H9 (cell line): ENCODE measurements at regions not wholly inside any gene's neighbourhood (a gene's known extent, or its start where the extent isn't known, plus 50 kb on each side); places are given as distances from the start of the nearest gene placed in this dataset.

Experiments
- DNase-seq: peaks from one replicate; pipeline ENCODE4 v3.0.0-alpha.2; 2017
- H2AFZ ChIP-seq: one replicate; pipeline ENCODE4 v1.6.1; 2013; ENCODE audit warnings: mild to moderate bottlenecking, low read length, control low read depth, moderate library complexity
- H2AK5ac ChIP-seq: 2 replicates; pipeline ENCODE4 v1.6.1; 2013; ENCODE audit warnings: low read length, control low read depth, mixed read lengths; ENCODE audit not compliant: insufficient read length
- H2BK120ac ChIP-seq: one replicate; pipeline ENCODE4 v1.6.1; 2013; ENCODE audit warnings: low read depth, mild to moderate bottlenecking, low read length, control low read depth, inconsistent platforms; ENCODE audit not compliant: poor library complexity, severe bottlenecking
- H2BK12ac ChIP-seq: 2 replicates; pipeline ENCODE4 v1.6.1; 2013; ENCODE audit warnings: low read length, control low read depth, mixed read lengths, low read depth; ENCODE audit not compliant: insufficient read length
- H2BK15ac ChIP-seq: 2 replicates; pipeline ENCODE4 v1.6.1; 2013; ENCODE audit warnings: low read depth, low read length, control low read depth
- H2BK20ac ChIP-seq: one replicate; pipeline ENCODE4 v1.6.1; 2013; ENCODE audit warnings: low read depth, mild to moderate bottlenecking, low read length, control low read depth, inconsistent platforms; ENCODE audit not compliant: poor library complexity, severe bottlenecking
- H2BK5ac ChIP-seq: 2 replicates; pipeline ENCODE4 v1.6.1; 2013; ENCODE audit warnings: low read length, control low read depth, mixed read lengths; ENCODE audit not compliant: insufficient read length
- H3K14ac ChIP-seq: 2 replicates; pipeline ENCODE4 v1.6.1; 2013; ENCODE audit warnings: low read length, control low read depth; ENCODE audit not compliant: insufficient read depth
- H3K18ac ChIP-seq: 2 replicates; pipeline ENCODE4 v1.6.1; 2013; ENCODE audit warnings: low read depth, mild to moderate bottlenecking, mixed read lengths, low read length, control low read depth; ENCODE audit not compliant: insufficient read length
- H3K23ac ChIP-seq: 2 replicates; pipeline ENCODE4 v1.6.1; 2013; ENCODE audit warnings: low read length, control low read depth, mixed read lengths, low read depth; ENCODE audit not compliant: insufficient read length
- H3K23me2 ChIP-seq: 2 replicates; pipeline ENCODE4 v1.6.1; 2013; ENCODE audit warnings: low read depth, mild to moderate bottlenecking, mixed read lengths, low read length, control low read depth; ENCODE audit not compliant: insufficient read length, poor library complexity, severe bottlenecking
- H3K27ac ChIP-seq: 2 replicates; pipeline ENCODE4 v1.5.1; 2013; ENCODE audit warnings: low read length, control low read depth, mixed read lengths, low read depth; ENCODE audit not compliant: insufficient read length
- H3K27me3 ChIP-seq: 2 replicates; pipeline ENCODE4 v1.6.1; 2013; ENCODE audit warnings: low read length, control low read depth, inconsistent platforms; ENCODE audit not compliant: insufficient read depth
- H3K4ac ChIP-seq: 2 replicates; pipeline ENCODE4 v1.6.1; 2013; ENCODE audit warnings: low read depth, mild to moderate bottlenecking, control low read depth, inconsistent platforms, low read length, moderate library complexity
- H3K4me1 ChIP-seq: 2 replicates; pipeline ENCODE4 v1.6.1; 2013; ENCODE audit warnings: low read length, control low read depth, inconsistent platforms; ENCODE audit not compliant: insufficient read depth
- H3K4me2 ChIP-seq: 2 replicates; pipeline ENCODE4 v1.6.1; 2013; ENCODE audit warnings: low read length, control low read depth, mixed read lengths; ENCODE audit not compliant: insufficient read length, insufficient read depth
- H3K56ac ChIP-seq: 2 replicates; pipeline ENCODE4 v1.6.1; 2013; ENCODE audit warnings: low read depth, mild to moderate bottlenecking, mixed read lengths, low read length, control low read depth; ENCODE audit not compliant: insufficient read length
- H3K79me1 ChIP-seq: 2 replicates; pipeline ENCODE4 v1.6.1; 2013; ENCODE audit warnings: low read depth, mild to moderate bottlenecking, moderate library complexity, low read length, control low read depth, inconsistent platforms; ENCODE audit not compliant: insufficient read depth, poor library complexity, severe bottlenecking
- H3K79me2 ChIP-seq: 2 replicates; pipeline ENCODE4 v1.6.1; 2013; ENCODE audit warnings: low read length, control low read depth, inconsistent platforms; ENCODE audit not compliant: insufficient read depth
- H3K9ac ChIP-seq: 2 replicates; pipeline ENCODE4 v1.6.1; 2013; ENCODE audit warnings: low read length, control low read depth, mixed read lengths; ENCODE audit not compliant: insufficient read length; ENCODE audit errors: extremely low read depth
- H3K9me3 ChIP-seq: one replicate; pipeline ENCODE4 v1.6.1; 2013; ENCODE audit warnings: low read depth, low read length, inconsistent platforms; ENCODE audit not compliant: control insufficient read depth
- H3T11ph ChIP-seq: one replicate; pipeline ENCODE4 v1.6.1; 2013; ENCODE audit warnings: mild to moderate bottlenecking, low read length, control low read depth, inconsistent platforms
- H4K20me1 ChIP-seq: one replicate; pipeline ENCODE4 v1.6.1; 2013; ENCODE audit not compliant: control insufficient read depth, insufficient read length, insufficient read depth
- H4K5ac ChIP-seq: 2 replicates; pipeline ENCODE4 v1.6.1; 2013; ENCODE audit warnings: low read depth, mild to moderate bottlenecking, mixed read lengths, low read length, control low read depth; ENCODE audit not compliant: insufficient read length
- H4K8ac ChIP-seq: replicated peaks from 2 replicates; pipeline ENCODE4 v1.6.1; 2013; ENCODE audit warnings: low read length, control low read depth, mixed read lengths, low read depth; ENCODE audit not compliant: insufficient read length
- H4K91ac ChIP-seq: 2 replicates; pipeline ENCODE4 v1.6.1; 2013; ENCODE audit warnings: low read depth, mild to moderate bottlenecking, moderate library complexity, mixed read lengths, low read length, control low read depth; ENCODE audit not compliant: insufficient read length
- H3K27ac Mint-ChIP-seq, 3 experiments: 2 replicates in 2 of 3; 3 replicates in 1 of 3; pipeline ENCODE4 v1.8.0; 2020 to 2021; ENCODE audit warnings: mixed read lengths in 3 of 3, mild to moderate bottlenecking in 1 of 3, moderate library complexity in 1 of 3
- H3K27me3 Mint-ChIP-seq: 2 replicates; pipeline ENCODE4 v1.8.0; 2021; ENCODE audit warnings: low read depth, mild to moderate bottlenecking, moderate library complexity, mixed read lengths
- H3K36me3 Mint-ChIP-seq, 3 experiments: 2 replicates in 2 of 3; 3 replicates in 1 of 3; pipeline ENCODE4 v1.8.0; 2020 to 2021; ENCODE audit warnings: low read depth in 3 of 3, mixed read lengths in 3 of 3; ENCODE audit not compliant: insufficient read depth in 1 of 3
- H3K4me1 Mint-ChIP-seq, 2 experiments: 2 replicates each; pipeline ENCODE4 v1.8.0; 2020; ENCODE audit warnings: mixed read lengths in 2 of 2
- H3K4me3 Mint-ChIP-seq, 2 experiments: 2 replicates in 1 of 2; 3 replicates in 1 of 2; pipeline ENCODE4 v1.8.0; 2020 to 2021; ENCODE audit warnings: mild to moderate bottlenecking in 2 of 2, mixed read lengths in 2 of 2, moderate library complexity in 1 of 2
- H3K9me3 Mint-ChIP-seq, 2 experiments: 2 replicates in 1 of 2; 3 replicates in 1 of 2; pipeline ENCODE4 v1.8.0; 2020; ENCODE audit warnings: mild to moderate bottlenecking in 2 of 2, mixed read lengths in 2 of 2, moderate library complexity in 1 of 2
- WGBS: extraction: QIAGEN DNeasy Blood & Tissue Kit; methylation state at CpG from one replicate; pipeline ENCODE4 v1.1.7; 2013; ENCODE audit warnings: missing lambda C conversion rate, low lambda C conversion rate, mixed read lengths; ENCODE audit not compliant: insufficient read length; ENCODE audit errors: extremely low coverage; 5-methylcytosine and 5-hydroxymethylcytosine counted together
- TF ChIP-seq, protein P1 (sequence below): fragments of 200-600 bp; sonication (generic); conservative IDR thresholded peaks from 3 replicates; pipeline ENCODE4 v1.8.0; 2021; ENCODE audit warnings: antibody characterized with exemption, mild to moderate bottlenecking

DNA sequence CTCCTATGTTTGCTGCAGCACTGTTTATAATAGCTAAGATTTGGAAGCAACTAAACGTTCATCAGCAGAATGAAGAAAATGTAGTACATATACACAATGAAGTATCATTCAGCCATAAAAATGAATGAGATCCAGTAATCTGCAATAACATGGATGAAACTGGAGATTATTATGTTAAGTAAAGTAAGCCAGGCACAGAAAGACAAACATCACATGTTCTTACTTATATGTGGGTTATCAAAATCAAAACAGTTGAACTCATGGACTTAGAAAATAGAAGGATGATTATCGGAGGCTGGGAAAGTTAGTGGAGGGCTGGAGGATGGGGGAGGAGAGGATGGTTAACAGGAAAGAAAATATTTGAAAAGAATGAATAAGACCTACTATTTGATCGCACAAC, 1017.6 kb downstream of the KCNT2 start:
- Histone ChIP-seq H2BK15ac (no peak overlapping the region), H3K27ac (no peak overlapping the region), H3K23ac (no peak overlapping the region), H3K18ac (no peak overlapping the region), H3K9ac (no peak overlapping the region), H2BK20ac (no peak overlapping the region), H3K79me2 (no peaks in the 10 kb centered on the region), H3K9me3 (no peaks in the 10 kb centered on the region), H4K5ac (no peak overlapping the region), H3K79me1 (no peaks in the 10 kb centered on the region), H2AFZ (no peak overlapping the region), H3K27me3 (no peaks in the 10 kb centered on the region), H2AK5ac (no peak overlapping the region), H2BK5ac (no peak overlapping the region), H2BK12ac (no peak overlapping the region), H4K91ac (no peak overlapping the region), H4K8ac (no peak overlapping the region), H3T11ph (no peak overlapping the region), H3K23me2 (no peaks in the 10 kb centered on the region), H4K20me1 (no peaks in the 10 kb centered on the region), H3K4me2 (no peak overlapping the region), H3K14ac (no peak overlapping the region), H3K4ac (no peak overlapping the region), H3K4me1 (no peaks in the 10 kb centered on the region), H3K56ac (no peak overlapping the region), H2BK120ac (no peak overlapping the region)
- no peak overlapping the region for H3K27ac Mint-ChIP-seq
- no peak for DNase-seq
- no peaks in the 10 kb centered on the region for H3K27me3 Mint-ChIP-seq
- no peak overlapping the region for H3K4me3 Mint-ChIP-seq
- WGBS, result no CpG with 5 or more reads among the region's 3 CpGs
- H3K36me3 Mint-ChIP-seq, result no peaks in the 10 kb centered on the region
- H3K4me1 Mint-ChIP-seq, result no peaks in the 10 kb centered on the region
- H3K9me3 Mint-ChIP-seq, result no peaks in the 10 kb centered on the region; a peak in 1 of 5 replicates
- TF ChIP-seq, protein P1, sequence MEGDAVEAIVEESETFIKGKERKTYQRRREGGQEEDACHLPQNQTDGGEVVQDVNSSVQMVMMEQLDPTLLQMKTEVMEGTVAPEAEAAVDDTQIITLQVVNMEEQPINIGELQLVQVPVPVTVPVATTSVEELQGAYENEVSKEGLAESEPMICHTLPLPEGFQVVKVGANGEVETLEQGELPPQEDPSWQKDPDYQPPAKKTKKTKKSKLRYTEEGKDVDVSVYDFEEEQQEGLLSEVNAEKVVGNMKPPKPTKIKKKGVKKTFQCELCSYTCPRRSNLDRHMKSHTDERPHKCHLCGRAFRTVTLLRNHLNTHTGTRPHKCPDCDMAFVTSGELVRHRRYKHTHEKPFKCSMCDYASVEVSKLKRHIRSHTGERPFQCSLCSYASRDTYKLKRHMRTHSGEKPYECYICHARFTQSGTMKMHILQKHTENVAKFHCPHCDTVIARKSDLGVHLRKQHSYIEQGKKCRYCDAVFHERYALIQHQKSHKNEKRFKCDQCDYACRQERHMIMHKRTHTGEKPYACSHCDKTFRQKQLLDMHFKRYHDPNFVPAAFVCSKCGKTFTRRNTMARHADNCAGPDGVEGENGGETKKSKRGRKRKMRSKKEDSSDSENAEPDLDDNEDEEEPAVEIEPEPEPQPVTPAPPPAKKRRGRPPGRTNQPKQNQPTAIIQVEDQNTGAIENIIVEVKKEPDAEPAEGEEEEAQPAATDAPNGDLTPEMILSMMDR, result no peak
